Progenitor cell of endocrine pancreas (in vitro differentiated cells): ENCODE measurements at regions not wholly inside any gene's neighbourhood (a gene's known extent, or its start where the extent isn't known, plus 50 kb on each side); places are given as distances from the start of the nearest gene placed in this dataset.
"Not testable (repeated sequence)": the region's sequence is repeated elsewhere in the genome, so short reads cannot be mapped to it uniquely, and the experiment has no call there.

Source experiments
- DNase-seq: peaks from one replicate; pipeline ENCODE4 v3.0.0; 2021; ENCODE audit warnings: low spot score; ENCODE audit not compliant: unreplicated experiment
- H3K27ac Mint-ChIP-seq: 2 replicates; pipeline ENCODE4 v1.8.0; 2021; ENCODE audit warnings: mild to moderate bottlenecking, moderate library complexity, mixed read lengths
- H3K27me3 Mint-ChIP-seq: 2 replicates; pipeline ENCODE4 v1.8.0; 2021; ENCODE audit warnings: mixed read lengths
- H3K36me3 Mint-ChIP-seq: 2 replicates; pipeline ENCODE4 v1.8.0; 2022; ENCODE audit warnings: mixed read lengths; ENCODE audit not compliant: insufficient read depth
- H3K4me1 Mint-ChIP-seq: 2 replicates; pipeline ENCODE4 v1.8.0; 2021; ENCODE audit warnings: low read depth, mixed read lengths
- H3K4me3 Mint-ChIP-seq: 2 replicates; pipeline ENCODE4 v1.8.0; 2021; ENCODE audit warnings: low read depth, mild to moderate bottlenecking, moderate library complexity, mixed read lengths
- H3K9me3 Mint-ChIP-seq: 2 replicates; pipeline ENCODE4 v1.8.0; 2021; ENCODE audit warnings: low read depth, mixed read lengths
- CTCF ChIP-seq: fragments of 200-600 bp; sonication (generic); IDR thresholded peaks from one replicate; pipeline ENCODE4 v1.5.0; 2021; ENCODE audit warnings: antibody characterized with exemption, mild to moderate bottlenecking; ENCODE audit not compliant: unreplicated experiment

DNA sequence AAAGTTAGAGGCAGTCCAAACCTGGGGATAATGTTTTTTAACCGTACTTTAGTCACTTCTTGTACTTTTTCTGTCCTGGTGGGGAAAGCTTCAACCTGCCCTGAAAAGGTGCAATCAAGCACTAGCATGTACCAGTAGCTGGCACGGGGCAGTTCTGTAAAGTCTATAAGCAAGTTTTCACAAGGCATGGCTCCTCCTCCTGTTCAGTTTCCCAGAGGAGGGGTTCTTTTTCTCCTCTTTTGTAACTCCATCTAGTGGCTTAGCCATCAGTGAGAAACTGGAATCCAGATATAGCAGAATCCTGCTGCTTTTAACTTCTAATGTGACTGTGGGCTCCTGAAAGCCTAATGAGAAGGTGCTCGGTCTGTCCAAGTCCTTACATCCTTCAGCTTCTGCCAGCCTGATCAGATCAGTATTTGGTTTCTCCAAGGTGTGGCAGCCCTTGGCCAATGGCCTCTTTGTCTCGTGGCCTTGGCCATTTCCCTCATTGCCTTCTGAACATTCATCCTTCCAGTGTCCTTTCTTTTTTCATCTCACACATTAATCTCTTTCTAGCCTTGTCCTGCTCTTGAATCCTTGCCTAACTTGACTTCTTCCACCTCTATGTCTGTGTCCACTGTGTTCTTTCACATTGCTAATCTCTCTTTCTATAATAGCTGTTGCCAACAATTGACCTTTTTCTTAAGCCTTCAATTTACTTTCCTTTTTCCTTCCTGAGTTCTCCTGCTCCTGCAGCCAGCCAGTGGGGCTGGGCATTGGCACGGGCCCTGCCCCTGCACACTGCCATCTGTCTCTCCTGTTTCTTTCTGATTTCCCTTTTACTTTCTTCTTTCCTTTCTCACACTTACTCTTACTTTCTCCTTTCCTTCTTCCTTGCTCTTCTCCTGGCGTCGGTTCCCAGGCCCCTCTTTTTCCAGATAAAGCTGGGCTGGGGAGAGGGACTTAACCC lies 222.0 kb upstream of the SYNCRIP start:
- no peak overlapping the region for H3K27ac Mint-ChIP-seq
- no peaks in the 10 kb centered on the region for H3K36me3 Mint-ChIP-seq
- H3K9me3 Mint-ChIP-seq, result peaks cover 4% of the 10 kb centered on the region
- DNase-seq, result no peak
- no peak for TF ChIP-seq CTCF
- no peak overlapping the region for H3K4me3 Mint-ChIP-seq
- peaks cover 3% of the 10 kb centered on the region for H3K4me1 Mint-ChIP-seq
- no peaks in the 10 kb centered on the region for H3K27me3 Mint-ChIP-seq

GRCh38 chr6:85856235-85856634 lies 213.5 kb upstream of the SYNCRIP start:
- H3K9me3 Mint-ChIP-seq, result peaks cover 7% of the 10 kb centered on the region
- no peak overlapping the region for H3K27ac Mint-ChIP-seq
- H3K27me3 Mint-ChIP-seq, result no peaks in the 10 kb centered on the region
- no peaks in the 10 kb centered on the region for H3K36me3 Mint-ChIP-seq
- DNase-seq, result no peak
- TF ChIP-seq CTCF, result no peak
- H3K4me3 Mint-ChIP-seq, result no peak overlapping the region
- no peaks in the 10 kb centered on the region for H3K4me1 Mint-ChIP-seq

DNA sequence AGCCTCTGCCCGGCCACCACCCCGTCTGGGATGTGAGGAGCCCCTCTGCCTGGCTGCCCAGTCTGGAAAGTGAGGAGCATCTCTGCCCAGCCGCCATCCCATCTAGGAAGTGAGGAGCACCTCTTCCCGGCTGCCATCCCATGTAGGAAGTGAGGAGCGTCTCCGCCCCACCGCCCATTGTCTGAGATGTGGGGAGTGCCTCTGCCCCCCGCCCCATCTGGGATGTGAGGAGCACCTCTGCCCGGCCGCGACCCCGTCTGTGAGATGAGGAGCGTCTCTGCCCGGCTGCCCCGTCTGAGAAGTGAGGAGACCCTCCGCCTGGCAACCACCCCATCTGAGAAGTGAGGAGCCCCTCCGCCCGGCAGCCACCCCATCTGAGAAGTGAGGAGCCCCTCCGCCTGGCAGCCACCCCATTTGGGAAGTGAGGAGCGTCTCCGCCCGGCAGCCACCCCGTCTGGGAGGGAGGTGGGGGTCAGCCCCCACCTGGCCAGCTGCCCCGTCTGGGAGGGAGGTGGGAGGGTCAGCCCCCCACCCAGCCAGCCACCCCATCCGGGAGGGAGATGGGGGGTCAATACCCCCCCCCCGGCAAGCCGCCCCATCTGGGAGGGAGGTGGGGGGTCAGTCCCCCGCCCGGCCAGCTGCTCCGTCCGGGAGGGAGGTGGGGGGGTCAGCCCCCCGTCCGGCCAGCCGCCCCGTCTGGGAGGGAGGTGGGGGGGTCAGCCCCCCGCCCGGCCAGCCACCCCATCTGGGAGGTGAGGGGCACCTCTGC lies 195.8 kb upstream of the SYNCRIP start:
- not testable (repeated sequence) for H3K27me3 Mint-ChIP-seq, H3K4me1 Mint-ChIP-seq, DNase-seq, H3K36me3 Mint-ChIP-seq, H3K4me3 Mint-ChIP-seq, H3K27ac Mint-ChIP-seq
- peaks cover 43% of the 10 kb centered on the region for H3K9me3 Mint-ChIP-seq

GRCh38 chr6:85828973-85829372 lies 186.3 kb upstream of the SYNCRIP start:
- Mint-ChIP-seq H3K36me3 (no peaks in the 10 kb centered on the region), H3K4me3 (no peak overlapping the region), H3K4me1 (no peaks in the 10 kb centered on the region), H3K27ac (no peak overlapping the region), H3K27me3 (no peaks in the 10 kb centered on the region), H3K9me3 (peaks cover 28% of the 10 kb centered on the region)
- no peak for TF ChIP-seq CTCF
- DNase-seq, result no peak

DNA sequence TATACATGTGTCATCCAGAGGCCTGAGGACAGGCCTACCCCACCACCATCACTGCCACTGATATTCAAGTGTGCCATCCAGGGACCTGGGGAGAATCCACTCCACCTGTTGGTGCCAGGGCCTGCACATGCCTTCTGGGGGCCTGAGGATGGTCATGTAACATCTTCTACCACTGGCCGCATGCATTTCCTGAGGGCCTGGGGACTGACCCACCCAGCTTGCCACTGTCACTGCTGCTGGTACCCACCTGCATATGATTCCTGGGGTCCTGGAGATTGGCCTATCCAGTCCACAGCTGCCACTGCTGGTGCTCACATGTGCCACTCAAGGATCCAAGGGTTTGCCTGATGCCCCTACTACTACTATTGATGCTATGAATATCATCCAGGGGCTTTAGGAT lies 184.3 kb upstream of the SYNCRIP start:
- H3K4me1 Mint-ChIP-seq, result no peaks in the 10 kb centered on the region
- no peak overlapping the region for H3K4me3 Mint-ChIP-seq
- DNase-seq, result no peak
- H3K27me3 Mint-ChIP-seq, result no peaks in the 10 kb centered on the region
- peaks cover 19% of the 10 kb centered on the region for H3K9me3 Mint-ChIP-seq
- H3K36me3 Mint-ChIP-seq, result no peaks in the 10 kb centered on the region
- no peak overlapping the region for H3K27ac Mint-ChIP-seq
- no peak for TF ChIP-seq CTCF
